H1 (cell line): ENCODE measurements at regions not wholly inside any gene's neighbourhood (a gene's known extent, or its start where the extent isn't known, plus 50 kb on each side); places are given as distances from the start of the nearest gene placed in this dataset.

ENCODE experiments used
- HDAC2 ChIP-seq, 2 experiments: fragments of 300-600 bp in 1 of 2; sonication (generic) in 1 of 2; IDR thresholded peaks; 2 replicates each; pipeline ENCODE4 v1.6.1; 2011 to 2012; ENCODE audit warnings: low read depth in 2 of 2, low read length in 2 of 2, mild to moderate bottlenecking in 2 of 2, moderate library complexity in 2 of 2, borderline replicate concordance in 1 of 2, inconsistent platforms in 1 of 2
- PHF8 ChIP-seq: fragments of 200-600 bp; sonication (generic); conservative IDR thresholded peaks from 2 replicates; pipeline ENCODE4 v1.7.1; 2012; ENCODE audit warnings: low read depth, mild to moderate bottlenecking, inconsistent platforms, low read length, moderate library complexity
- TAF1 ChIP-seq: IDR thresholded peaks from 2 replicates; pipeline ENCODE4 v1.6.1; 2011; ENCODE audit warnings: mild to moderate bottlenecking, low read depth, low read length

DNA sequence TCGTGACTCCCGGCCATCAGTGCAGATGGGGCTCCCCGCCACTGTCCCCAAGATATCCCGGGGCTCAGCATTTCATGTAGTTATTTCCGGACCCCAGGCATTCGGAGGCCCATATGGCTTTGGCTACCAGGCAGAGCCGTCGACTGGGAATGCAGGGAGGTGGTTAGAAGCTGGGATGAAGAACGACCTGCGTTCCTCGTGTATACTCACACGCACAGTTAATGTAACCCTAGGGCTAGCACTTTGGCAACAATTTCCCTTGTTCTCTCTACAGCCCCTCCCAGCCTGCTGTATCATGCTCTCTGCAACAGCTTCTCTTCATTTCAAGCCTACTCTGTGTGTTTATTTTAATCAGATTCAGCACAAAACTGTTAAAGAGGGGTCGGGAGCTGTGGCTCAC lies 240.4 kb downstream of the MYLK4 start (continued):
- TF ChIP-seq PHF8, result no peak
- no peak for TF ChIP-seq HDAC2 (IDR thresholded peaks at IDR 0.05; ENCODE audit: borderline replicate concordance in 1 of 2, low read depth in 2 of 2, low read length in 2 of 2)
- no peak for TF ChIP-seq TAF1
